ENCODE measurements at regions not wholly inside any gene's neighbourhood (a gene's known extent, or its start where the extent isn't known, plus 50 kb on each side); places are given as distances from the start of the nearest gene placed in this dataset.
A peak's percentile ranks its signal among the peaks of the same experiment; 100 is the strongest.

GRCh38 chr1:195415584-195415983 is 1192.7 kb downstream of the KCNT2 start:
- Mint-ChIP-seq H3K9me3 (no peaks in the 10 kb centered on the region), H3K36me3 (ENCODE audit: low read depth) (no peaks in the 10 kb centered on the region), H3K4me1 (no peaks in the 10 kb centered on the region), H3K27ac (no peak overlapping the region), H3K4me3 (no peak overlapping the region), H3K27me3 (ENCODE audit: low read depth, poor library complexity) (no peaks in the 10 kb centered on the region)
- no peak for TF ChIP-seq CTCF (IDR thresholded peaks at IDR 0.05)
- DNase-seq: no peak

DNA sequence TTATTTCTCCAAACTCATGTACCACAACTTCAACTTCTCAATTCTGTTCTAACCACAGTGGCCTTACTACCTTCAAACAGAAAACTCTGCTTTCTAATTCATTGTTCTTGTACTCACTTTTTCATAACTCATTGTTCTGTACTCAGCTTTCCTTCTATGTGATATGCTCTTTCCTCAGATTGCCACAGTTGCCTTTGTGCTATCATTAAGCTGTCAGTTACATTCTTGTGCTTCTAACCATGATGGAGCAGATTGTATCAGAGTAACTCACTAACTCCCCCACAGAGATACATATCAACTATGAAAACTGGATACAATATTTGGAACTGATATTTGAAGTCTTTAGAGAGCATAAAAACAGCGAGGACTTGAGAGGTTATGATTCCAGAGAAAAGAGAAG is 1213.7 kb downstream of the KCNT2 start:
- no peak for DNase-seq
- H3K27me3 Mint-ChIP-seq (ENCODE audit: low read depth, poor library complexity): no peaks in the 10 kb centered on the region
- H3K36me3 Mint-ChIP-seq (ENCODE audit: low read depth): no peaks in the 10 kb centered on the region
- H3K4me3 Mint-ChIP-seq: no peak overlapping the region
- TF ChIP-seq CTCF (IDR thresholded peaks at IDR 0.05): no peak
- no peak overlapping the region for H3K27ac Mint-ChIP-seq
- H3K9me3 Mint-ChIP-seq: peaks cover 4% of the 10 kb centered on the region
- H3K4me1 Mint-ChIP-seq: no peaks in the 10 kb centered on the region

GRCh38 chr1:195376190-195376589 is 1232.0 kb downstream of the KCNT2 start:
- H3K4me3 Mint-ChIP-seq: no peak overlapping the region
- TF ChIP-seq CTCF (IDR thresholded peaks at IDR 0.05): no peak

GRCh38 chr1:195373856-195374255 is 1234.4 kb downstream of the KCNT2 start:
- no peak for TF ChIP-seq CTCF (IDR thresholded peaks at IDR 0.05)
- H3K4me1 Mint-ChIP-seq: no peaks in the 10 kb centered on the region
- H3K27me3 Mint-ChIP-seq (ENCODE audit: low read depth, poor library complexity): peaks cover 5% of the 10 kb centered on the region
- no peaks in the 10 kb centered on the region for H3K9me3 Mint-ChIP-seq
- H3K36me3 Mint-ChIP-seq (ENCODE audit: low read depth): no peaks in the 10 kb centered on the region
- no peak overlapping the region for H3K4me3 Mint-ChIP-seq
- no peak for DNase-seq
- no peak overlapping the region for H3K27ac Mint-ChIP-seq

More at GRCh38 chr1:195376190-195376589, 1232.0 kb downstream of the KCNT2 start:
- no peak overlapping the region for H3K27ac Mint-ChIP-seq
- H3K27me3 Mint-ChIP-seq (ENCODE audit: low read depth, poor library complexity): no peaks in the 10 kb centered on the region
- DNase-seq: no peak
- H3K9me3 Mint-ChIP-seq: no peaks in the 10 kb centered on the region
- no peaks in the 10 kb centered on the region for H3K4me1 Mint-ChIP-seq
- H3K36me3 Mint-ChIP-seq (ENCODE audit: low read depth): no peaks in the 10 kb centered on the region

- Mint-ChIP-seq H3K27ac (no peak overlapping the region), H3K9me3 (no peaks in the 10 kb centered on the region), H3K36me3 (ENCODE audit: low read depth) (no peaks in the 10 kb centered on the region), H3K27me3 (ENCODE audit: low read depth, poor library complexity) (no peaks in the 10 kb centered on the region), H3K4me3 (no peak overlapping the region), H3K4me1 (peaks cover 7% of the 10 kb centered on the region)
- peak; percentile 20 for TF ChIP-seq CTCF (IDR thresholded peaks at IDR 0.05)
- peak; percentile 43 for DNase-seq
Observed at GRCh38 chr1:195345149-195345548, 1263.1 kb downstream of the KCNT2 start.

DNA sequence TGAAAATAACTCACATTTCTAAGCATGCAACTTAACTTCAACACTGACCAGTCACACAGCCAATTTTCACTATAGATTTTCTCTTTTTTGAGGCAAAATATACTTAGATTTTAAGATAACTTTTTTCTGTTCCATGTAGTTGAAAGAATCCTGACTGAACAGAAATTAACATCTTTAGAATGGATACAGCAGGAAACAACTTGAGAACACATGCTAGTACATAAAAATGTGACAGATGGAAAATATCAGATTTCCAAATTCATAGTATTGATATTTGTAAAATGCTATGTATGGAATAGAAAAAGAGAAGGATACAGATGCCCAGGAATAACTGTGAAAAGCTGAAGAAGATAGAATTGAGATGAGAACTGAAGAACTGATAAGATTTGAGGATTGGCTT is 1270.6 kb downstream of the KCNT2 start:
- Mint-ChIP-seq H3K4me1 (peaks cover 7% of the 10 kb centered on the region), H3K27me3 (ENCODE audit: low read depth, poor library complexity) (no peaks in the 10 kb centered on the region), H3K4me3 (no peak overlapping the region), H3K36me3 (ENCODE audit: low read depth) (no peaks in the 10 kb centered on the region), H3K27ac (no peak overlapping the region), H3K9me3 (no peaks in the 10 kb centered on the region)
- no peak for DNase-seq
- no peak for TF ChIP-seq CTCF (IDR thresholded peaks at IDR 0.05)
